H1 (cell line): ENCODE measurements at regions not wholly inside any gene's neighbourhood (a gene's known extent, or its start where the extent isn't known, plus 50 kb on each side); places are given as distances from the start of the nearest gene placed in this dataset.

ENCODE experiments used
- CTCF ChIP-seq, 3 experiments: IDR thresholded peaks; 1 replicate in 2 of 3; 2 replicates in 1 of 3; pipeline versions ENCODE4 v1.5.1 to v1.6.1; 2011; ENCODE audit warnings: low read length in 3 of 3, mild to moderate bottlenecking in 3 of 3, inconsistent platforms in 2 of 3, low read depth in 1 of 3, moderate library complexity in 1 of 3; ENCODE audit not compliant: insufficient read depth in 1 of 3; ENCODE audit errors: control extremely low read depth in 1 of 3
- EP300 ChIP-seq, 2 experiments: IDR thresholded peaks; 1 replicate in 1 of 2; 2 replicates in 1 of 2; pipeline ENCODE4 v1.6.1; 2011 to 2012; ENCODE audit warnings: low read depth in 2 of 2, low read length in 2 of 2, mild to moderate bottlenecking in 2 of 2, borderline replicate concordance in 1 of 2, inconsistent platforms in 1 of 2, moderate library complexity in 1 of 2
- EZH2 ChIP-seq: fragments of 200-600 bp; sonication (generic); IDR thresholded peaks from 2 replicates; pipeline ENCODE4 v1.7.1; 2012; ENCODE audit warnings: low read depth, mild to moderate bottlenecking, moderate library complexity, low read length, inconsistent platforms; ENCODE audit not compliant: severe bottlenecking
- KDM1A ChIP-seq: fragments of 200-600, 300-600 bp; sonication (generic); IDR thresholded peaks from 2 replicates; pipeline ENCODE4 v1.7.1; 2016; ENCODE audit warnings: mild to moderate bottlenecking, low read length, borderline replicate concordance
- MAFK ChIP-seq: IDR thresholded peaks from 2 replicates; pipeline ENCODE4 v1.6.1; 2012; ENCODE audit warnings: low read depth, mild to moderate bottlenecking, improper control_type of control experiment, low read length
- MAX ChIP-seq: IDR thresholded peaks from 2 replicates; pipeline ENCODE4 v1.6.1; 2012; ENCODE audit warnings: inconsistent platforms
- NRF1 ChIP-seq: IDR thresholded peaks from 2 replicates; pipeline ENCODE4 v1.6.1; 2011; ENCODE audit warnings: mild to moderate bottlenecking, low read depth, low read length, improper control_type of control experiment
- RNF2 ChIP-seq: fragments of 200-900, 300-1000 bp; sonication (generic); IDR thresholded peaks from 2 replicates; pipeline ENCODE4 v1.7.1; 2016; ENCODE audit warnings: borderline replicate concordance, low read depth, mild to moderate bottlenecking, antibody characterized with exemption, low read length; ENCODE audit not compliant: poor library complexity, severe bottlenecking; ENCODE audit errors: missing control alignments
- SIN3A ChIP-seq, 2 experiments: IDR thresholded peaks in 1 of 2; conservative IDR thresholded peaks in 1 of 2; 2 replicates each; pipeline ENCODE4 v1.6.1; 2011 to 2012; ENCODE audit warnings: low read length in 2 of 2, improper control_type of control experiment in 1 of 2, low read depth in 1 of 2, mild to moderate bottlenecking in 1 of 2
- SIRT6 ChIP-seq: IDR thresholded peaks from one replicate; pipeline ENCODE4 v1.7.1; 2012; ENCODE audit warnings: low read length, inconsistent platforms
- TAF1 ChIP-seq: IDR thresholded peaks from 2 replicates; pipeline ENCODE4 v1.6.1; 2011; ENCODE audit warnings: mild to moderate bottlenecking, low read depth, low read length
- TEAD4 ChIP-seq: IDR thresholded peaks from 2 replicates; pipeline ENCODE4 v1.6.1; 2012; ENCODE audit warnings: low read depth, low read length, inconsistent platforms, mixed read lengths
- USF2 ChIP-seq: IDR thresholded peaks from 2 replicates; pipeline ENCODE4 v1.6.1; 2011; ENCODE audit warnings: low read length, improper control_type of control experiment
- YY1 ChIP-seq: IDR thresholded peaks from 2 replicates; pipeline ENCODE4 v1.6.1; 2011; ENCODE audit warnings: low read depth, mild to moderate bottlenecking, low read length

DNA sequence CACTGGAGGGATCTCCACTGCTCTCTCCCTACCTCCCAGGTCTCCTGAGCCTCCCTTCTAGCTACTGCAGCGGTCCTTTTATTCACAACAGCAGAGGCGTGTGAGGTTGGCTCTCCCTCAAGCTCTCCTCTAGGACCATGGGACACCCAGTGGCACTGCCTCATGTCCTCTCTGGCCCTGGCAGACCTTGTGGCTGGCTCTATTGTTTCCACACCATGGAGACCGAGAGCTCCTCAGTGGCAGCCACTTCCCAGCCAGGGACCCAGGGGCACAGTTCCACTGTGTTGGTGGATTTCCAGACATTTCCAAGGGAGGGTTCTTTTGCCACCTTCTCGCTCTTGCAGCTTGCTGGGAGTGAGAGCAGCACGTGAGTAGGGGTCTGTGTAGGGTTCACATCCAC is 204.9 kb downstream of the AXIN2 start:
- no peak for TF ChIP-seq MAX
- TF ChIP-seq CTCF (IDR thresholded peaks at IDR 0.05; ENCODE audit: control extremely low read depth in 1 of 3, insufficient read depth in 1 of 3, low read depth in 1 of 3, low read length in 3 of 3) = no peak
- no peak for TF ChIP-seq NRF1
- TF ChIP-seq EP300 (IDR thresholded peaks at IDR 0.05; ENCODE audit: borderline replicate concordance in 1 of 2, low read depth in 2 of 2, low read length in 2 of 2) = no peak
- no peak for TF ChIP-seq RNF2
- no peak for TF ChIP-seq EZH2
- TF ChIP-seq SIRT6 = no peak
- TF ChIP-seq TEAD4 = no peak
- TF ChIP-seq SIN3A (conservative IDR thresholded peaks at IDR 0.05 in 1 of 2, IDR thresholded peaks at IDR 0.05 in 1 of 2; ENCODE audit: low read depth in 1 of 2, low read length in 2 of 2) = no peak
- TF ChIP-seq KDM1A = no peak
- no peak for TF ChIP-seq MAFK
- no peak for TF ChIP-seq YY1
- TF ChIP-seq USF2 = no peak
- TF ChIP-seq TAF1 = no peak
